ENCODE measurements at regions not wholly inside any gene's neighbourhood (a gene's known extent, or its start where the extent isn't known, plus 50 kb on each side); places are given as distances from the start of the nearest gene placed in this dataset.
"Not testable (repeated sequence)": the region's sequence is repeated elsewhere in the genome, so short reads cannot be mapped to it uniquely, and the experiment has no call there.

DNA sequence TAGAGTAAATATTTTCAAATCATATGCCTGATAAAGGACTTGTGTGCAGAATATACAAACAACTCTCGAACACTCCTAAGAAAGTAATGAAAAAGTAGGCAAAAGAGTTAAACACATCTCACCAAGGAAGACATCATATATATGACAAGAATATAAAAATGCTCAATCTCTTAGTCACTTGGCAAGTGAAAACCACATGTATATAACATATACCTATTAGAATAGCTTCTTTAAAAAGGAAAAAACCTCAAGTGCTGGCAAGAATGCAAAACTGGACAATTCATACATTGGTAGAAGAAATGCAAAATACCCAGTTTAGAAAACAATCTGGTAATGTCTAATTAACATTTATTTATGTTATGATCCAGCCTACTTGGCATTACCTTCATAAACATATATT is 146.6 kb upstream of the DGKB start:
- no peak for DNase-seq

DNA sequence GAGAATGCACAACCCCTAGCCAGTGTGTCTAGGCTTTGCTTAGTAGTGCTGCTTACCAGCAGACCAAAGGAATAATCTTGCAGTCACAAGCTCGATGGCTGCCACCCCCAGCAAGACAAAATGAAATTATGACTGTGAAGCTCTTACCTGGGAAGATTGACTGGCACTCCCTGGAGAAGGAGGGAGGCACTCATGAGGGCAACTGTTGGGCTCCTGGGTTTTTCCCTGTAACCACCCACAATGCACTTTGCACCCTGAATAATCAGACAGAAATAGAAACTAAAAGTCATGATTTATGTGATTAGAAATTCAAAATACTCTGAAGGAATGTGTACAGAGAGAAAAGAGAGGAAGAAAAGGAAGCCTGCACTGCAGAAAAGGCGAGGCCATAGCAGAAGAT is 144.3 kb upstream of the DGKB start:
- no peak for DNase-seq

DNA sequence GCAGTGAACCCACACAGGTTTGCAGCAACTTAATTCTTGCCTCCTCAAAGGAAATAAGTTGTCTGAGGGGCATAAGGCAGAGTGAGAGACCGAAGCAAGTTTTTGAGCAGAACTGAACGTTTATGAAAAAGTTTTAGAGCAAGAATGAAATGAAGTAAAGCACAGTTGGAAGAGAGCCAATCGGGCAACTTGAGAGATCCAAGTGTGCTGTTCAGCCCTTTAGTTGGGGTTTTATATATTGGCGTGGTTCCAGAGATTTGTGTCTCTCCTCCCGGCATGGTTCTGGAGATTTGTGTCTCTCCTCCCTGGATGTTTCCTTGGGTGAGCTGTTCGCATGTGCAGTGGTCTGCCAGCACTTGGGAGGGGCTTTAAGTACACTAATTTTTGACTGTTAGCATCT is 141.4 kb upstream of the DGKB start:
- DNase-seq: no peak

DNA sequence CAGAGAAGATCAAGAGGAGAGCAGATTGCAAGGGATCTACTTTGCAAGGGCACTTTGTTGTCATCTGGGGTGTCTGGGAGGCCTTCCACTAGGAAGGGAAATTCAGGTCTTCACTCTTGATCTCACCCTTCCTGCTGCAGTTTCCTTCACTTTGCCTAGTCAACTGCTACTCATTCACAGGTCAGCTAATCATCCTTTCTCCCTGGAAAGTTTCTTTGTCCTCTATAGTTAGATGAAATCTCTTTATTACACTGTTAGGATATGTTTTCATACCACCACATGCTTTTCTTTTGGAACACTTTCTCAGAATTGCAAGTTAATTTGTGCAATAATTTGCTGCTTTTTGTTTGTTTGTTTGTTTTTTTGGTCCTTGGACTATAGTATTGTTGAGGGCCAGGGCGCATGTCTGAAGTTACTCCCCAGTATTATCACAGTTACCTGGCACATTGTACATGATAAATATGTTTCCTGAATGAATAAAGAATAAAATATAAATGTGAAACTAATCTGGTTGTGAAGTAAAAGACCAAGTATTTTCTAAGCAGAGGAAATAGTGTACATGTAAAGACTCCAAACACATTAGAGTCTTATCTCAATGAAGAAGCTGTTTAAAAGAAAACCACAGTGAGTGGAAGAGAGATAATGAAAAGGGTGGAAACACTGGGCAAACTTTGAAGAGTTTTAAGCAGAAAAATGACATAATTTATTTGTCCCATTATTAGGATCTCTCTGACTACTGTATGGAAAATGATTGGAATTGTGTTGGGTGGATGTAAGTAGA is 139.9 kb upstream of the DGKB start:
- DNase-seq: no peak

GRCh38 chr7:15041226-15041625 is 138.7 kb upstream of the DGKB start:
- DNase-seq: no peak

DNA sequence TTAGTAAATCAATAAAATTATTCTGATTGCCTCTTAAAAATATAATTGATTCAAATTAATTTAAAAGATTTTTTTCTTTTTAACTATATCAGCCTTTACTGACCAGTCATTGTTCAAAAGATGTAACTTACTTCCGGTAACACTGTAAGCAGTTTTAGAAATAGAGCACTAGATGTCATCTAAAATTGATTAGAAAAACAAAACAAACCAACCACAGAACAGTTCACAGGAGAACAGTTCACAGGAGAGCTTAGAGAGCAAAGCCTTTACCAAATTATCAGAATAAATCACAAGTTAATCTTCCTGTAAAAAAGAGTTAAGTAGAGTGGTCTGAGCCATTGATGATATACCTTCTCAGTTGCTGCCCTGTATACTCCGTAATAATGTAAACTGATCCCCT is 133.3 kb upstream of the DGKB start:
- DNase-seq: no peak

GRCh38 chr7:15033039-15033438 is 130.5 kb upstream of the DGKB start:
- no peak for DNase-seq

GRCh38 chr7:15018981-15019380 is 116.4 kb upstream of the DGKB start:
- DNase-seq: no peak

DNA sequence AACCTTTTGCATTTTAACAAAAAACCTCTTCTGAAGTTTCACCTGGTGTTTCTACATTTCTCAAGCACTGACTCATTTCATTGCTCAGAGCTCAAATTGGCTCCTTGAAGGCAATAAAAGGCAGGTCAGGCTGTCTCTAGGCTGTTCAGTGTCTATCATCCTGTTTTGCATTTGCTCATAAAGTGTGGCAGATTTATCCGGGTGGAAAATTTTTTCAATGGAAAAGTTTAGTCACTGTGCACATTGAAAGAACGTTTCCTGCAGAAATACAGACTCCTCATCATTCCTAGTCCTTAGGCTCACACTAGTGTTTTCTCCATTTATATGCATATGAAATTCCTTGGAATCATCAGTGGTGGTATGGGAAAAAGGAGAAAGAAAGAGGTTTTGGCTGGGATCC is 114.2 kb upstream of the DGKB start:
- DNase-seq: no peak

- DNase-seq: no peak
Observed at GRCh38 chr7:15016315-15016667, 113.7 kb upstream of the DGKB start.

- peak; percentile 78 for DNase-seq
Observed at GRCh38 chr7:15015545-15016314, 113.2 kb upstream of the DGKB start.

GRCh38 chr7:15012135-15012534 is 109.6 kb upstream of the DGKB start:
- peak; percentile 81 for DNase-seq

- no peak for DNase-seq
Observed at GRCh38 chr7:15011289-15011688, 108.7 kb upstream of the DGKB start.

GRCh38 chr7:15007507-15007906 is 105.0 kb upstream of the DGKB start:
- DNase-seq: no peak

DNA sequence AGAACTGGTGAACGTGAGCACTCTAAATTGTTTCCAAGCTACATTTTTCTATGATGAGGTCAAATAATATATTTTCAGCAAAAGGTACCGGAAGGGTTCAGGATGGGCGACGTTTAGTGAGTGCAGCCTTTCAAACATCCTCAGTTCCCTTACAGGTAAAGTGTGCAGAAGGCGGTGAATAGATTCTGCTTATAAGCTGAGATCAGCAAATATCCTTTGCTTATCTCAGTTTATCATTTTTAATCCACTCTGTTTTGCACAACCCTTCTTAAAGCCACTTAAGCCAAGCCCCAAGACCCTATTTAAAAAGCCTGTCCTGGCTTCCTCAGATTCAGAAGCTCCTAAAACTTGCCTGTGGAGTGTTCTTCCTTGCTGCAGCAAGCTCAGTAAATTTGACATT is 103.1 kb upstream of the DGKB start:
- no peak for DNase-seq

DNA sequence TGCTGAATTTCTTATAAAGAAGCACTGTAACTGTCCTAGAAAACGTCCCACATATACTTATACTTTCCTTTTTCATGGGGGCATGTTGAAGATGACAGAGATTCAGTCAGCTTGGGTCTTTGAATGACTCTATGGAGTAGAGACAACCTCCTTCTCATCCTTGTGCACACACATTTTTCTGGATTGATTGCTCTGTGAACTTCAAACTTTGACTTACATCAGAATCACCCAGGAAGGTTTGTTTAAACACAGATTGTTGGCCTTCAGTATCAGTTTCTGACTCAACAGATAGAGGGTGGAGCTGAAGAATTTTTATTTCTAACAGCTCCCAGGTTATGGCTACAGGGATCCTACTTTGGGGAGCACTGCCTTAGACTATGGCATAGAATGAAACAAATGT is 97.6 kb upstream of the DGKB start:
- no peak for DNase-seq

- no peak for DNase-seq
Observed at GRCh38 chr7:14999331-14999730, 96.8 kb upstream of the DGKB start.

DNA sequence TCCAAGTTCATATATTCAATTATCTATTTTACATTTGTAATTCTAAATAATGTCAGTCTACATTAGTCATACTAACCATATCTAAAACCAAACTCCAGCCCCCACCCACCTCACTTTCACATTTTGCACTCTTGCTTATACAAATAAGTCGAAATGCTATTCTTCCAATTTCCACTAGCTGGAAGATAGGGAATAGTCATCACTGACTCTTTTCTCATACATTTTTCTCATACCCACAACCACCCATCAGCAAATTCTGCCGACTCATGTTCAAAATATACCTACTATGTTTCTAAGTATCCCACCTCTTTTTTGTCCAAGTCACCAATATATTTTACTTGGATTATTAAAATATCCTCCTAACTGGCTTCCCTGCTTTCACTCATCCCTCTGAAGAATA is 93.2 kb upstream of the DGKB start:
- DNase-seq: no peak

DNA sequence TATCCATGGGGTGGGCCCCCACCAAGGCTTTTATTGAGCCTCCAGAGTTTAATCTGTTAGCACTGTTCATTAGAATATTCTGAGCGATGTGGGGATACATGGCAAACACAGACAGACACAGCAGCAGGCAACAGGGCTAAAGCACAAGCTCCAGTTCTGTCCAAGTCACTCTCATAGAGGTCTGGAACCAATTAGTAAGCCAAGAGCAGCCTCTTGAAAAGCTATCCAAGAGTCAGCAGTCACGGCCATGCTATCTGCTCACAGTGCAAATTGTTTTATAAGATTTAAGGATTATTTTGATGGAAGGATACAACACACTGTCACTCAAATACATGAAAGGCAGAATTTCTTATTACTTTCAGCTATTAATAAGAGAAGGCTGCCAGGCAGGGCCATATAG is 86.4 kb upstream of the DGKB start:
- peak; percentile 17 for DNase-seq

GRCh38 chr7:14978687-14979086 is 76.1 kb upstream of the DGKB start:
- DNase-seq: peak; percentile 18

GRCh38 chr7:14974688-14975087 is 72.1 kb upstream of the DGKB start:
- no peak for DNase-seq

GRCh38 chr7:14973712-14974428 is 71.3 kb upstream of the DGKB start:
- DNase-seq: peak; percentile 91

GRCh38 chr7:14971678-14972077 is 69.1 kb upstream of the DGKB start:
- DNase-seq: not testable (repeated sequence)

DNA sequence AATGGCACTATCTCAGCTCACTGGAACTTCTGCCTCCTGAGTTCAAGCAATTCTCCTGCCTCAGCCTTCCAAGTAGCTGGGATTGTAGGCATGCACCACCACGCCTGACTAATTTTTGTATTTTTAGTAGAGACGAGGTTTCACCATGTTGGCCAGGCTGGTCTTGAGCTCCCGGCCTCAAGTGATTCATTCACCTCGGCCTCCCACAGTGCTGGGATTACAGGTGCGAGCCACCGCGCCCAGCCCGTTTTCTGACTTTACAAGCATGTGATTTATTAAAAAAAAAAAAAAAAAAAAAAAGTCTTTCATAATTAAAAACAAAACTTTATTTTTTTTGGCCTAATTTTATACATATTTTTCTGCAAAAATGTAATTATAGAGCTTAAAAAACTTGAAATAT is 64.8 kb upstream of the DGKB start:
- DNase-seq: not testable (repeated sequence)

All from NCI-H446 treated with DMSO at 0.1 percent for 48 hours (cell line).